HG03460 (cell line): ENCODE measurements at regions not wholly inside any gene's neighbourhood (a gene's known extent, or its start where the extent isn't known, plus 50 kb on each side); places are given as distances from the start of the nearest gene placed in this dataset.
"Not testable (repeated sequence)": the region's sequence is repeated elsewhere in the genome, so short reads cannot be mapped to it uniquely, and the experiment has no call there.

Experiments
- ATAC-seq: cut with Tn5 transposase; IDR thresholded peaks from one replicate; pipeline ENCODE4 v1.9.1; 2021; ENCODE audit not compliant: unreplicated experiment

DNA sequence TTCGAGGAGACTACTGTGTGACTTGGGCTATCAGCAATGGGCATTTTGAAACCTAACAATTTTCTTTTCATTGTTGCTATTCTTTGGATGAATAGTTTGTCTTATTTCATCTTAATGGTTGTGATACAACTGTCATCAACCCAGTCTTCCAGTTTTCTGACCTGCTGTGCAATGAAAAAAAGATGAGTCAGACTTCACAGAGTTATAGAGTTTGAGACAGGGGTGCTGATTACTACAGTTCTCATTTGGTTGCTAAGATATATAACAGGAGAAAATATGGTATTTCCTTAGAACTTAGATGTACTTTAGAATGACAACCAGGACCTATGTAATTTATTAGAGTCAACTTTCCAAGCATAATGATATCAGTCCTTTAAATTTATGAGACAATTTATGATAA is 564.4 kb upstream of the NUDT12 start:
- ATAC-seq, result no peak

DNA sequence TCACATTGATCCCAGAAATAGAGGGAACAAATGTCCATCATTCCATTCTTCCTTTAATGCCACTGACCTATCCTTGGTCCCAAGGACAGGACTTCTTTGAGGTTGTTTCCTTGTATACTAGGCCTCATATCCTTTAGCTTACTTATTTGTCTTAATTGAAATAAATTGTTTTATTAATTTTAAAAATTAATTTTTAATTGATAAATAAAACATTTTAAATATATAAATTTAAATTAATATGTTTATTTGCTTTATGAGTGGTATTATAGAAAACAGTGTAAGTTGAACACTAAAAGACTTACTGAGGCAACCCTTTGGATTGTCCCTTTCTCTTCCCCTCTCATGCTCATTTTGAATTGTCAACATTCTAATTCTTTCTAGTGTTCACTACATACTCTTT is 556.9 kb upstream of the NUDT12 start:
- ATAC-seq, result no peak

DNA sequence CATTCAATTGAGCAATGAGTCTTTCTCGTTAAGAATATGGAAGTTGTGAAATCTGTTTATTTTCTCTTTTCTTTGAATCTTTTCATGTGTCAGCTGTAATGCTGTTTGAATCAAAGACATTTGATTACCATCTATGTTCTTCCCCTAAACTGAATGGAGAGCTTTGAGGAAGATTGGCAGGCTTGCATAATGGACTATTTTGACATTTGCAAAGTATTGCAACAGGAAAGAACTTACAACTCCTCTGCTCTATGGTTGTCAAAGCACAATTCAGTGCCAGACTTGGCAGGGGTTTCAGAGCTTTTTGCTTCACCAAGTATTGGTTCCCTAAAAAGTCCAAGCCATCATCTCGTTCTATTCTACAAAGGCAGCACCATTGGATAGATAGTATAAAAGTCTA is 549.0 kb upstream of the NUDT12 start:
- no peak for ATAC-seq

DNA sequence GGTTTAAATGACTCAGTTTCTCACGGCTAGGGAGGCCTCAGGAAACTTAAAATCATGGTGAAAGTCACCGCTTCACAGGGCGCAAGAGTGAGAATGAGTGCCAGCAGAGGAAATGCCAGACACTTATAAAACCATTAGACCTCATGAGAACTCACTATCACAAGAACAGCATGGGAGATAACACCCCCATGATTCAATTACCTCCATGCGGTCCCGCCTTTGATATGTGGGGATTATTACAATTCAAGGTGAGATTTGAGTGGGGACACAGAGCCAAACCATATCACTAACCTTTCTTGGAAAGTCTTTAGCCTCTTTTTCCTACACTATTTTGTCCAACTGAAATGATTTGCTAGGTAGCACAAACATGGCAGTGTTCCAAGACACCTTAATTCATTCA is 533.9 kb upstream of the NUDT12 start:
- no peak for ATAC-seq

DNA sequence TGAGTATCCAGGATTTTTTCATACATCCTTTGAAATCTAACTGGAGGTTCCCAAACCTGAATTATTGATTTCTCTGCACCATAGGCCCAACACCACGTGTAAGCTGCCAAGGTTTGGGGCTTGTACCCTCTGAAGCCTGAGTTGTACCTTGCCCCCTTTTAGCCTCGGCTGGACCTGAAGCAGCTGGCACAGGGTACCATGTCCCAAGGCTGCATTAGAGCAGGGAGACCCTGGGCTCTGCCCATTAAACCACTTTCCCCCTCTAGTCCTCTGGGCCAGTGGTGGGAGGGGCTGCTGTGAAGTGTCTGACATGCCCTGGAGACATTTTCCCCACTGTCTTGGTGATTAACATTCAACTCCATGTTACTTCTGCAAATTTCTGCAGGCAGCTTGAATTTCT is 532.9 kb upstream of the NUDT12 start:
- no peak for ATAC-seq

DNA sequence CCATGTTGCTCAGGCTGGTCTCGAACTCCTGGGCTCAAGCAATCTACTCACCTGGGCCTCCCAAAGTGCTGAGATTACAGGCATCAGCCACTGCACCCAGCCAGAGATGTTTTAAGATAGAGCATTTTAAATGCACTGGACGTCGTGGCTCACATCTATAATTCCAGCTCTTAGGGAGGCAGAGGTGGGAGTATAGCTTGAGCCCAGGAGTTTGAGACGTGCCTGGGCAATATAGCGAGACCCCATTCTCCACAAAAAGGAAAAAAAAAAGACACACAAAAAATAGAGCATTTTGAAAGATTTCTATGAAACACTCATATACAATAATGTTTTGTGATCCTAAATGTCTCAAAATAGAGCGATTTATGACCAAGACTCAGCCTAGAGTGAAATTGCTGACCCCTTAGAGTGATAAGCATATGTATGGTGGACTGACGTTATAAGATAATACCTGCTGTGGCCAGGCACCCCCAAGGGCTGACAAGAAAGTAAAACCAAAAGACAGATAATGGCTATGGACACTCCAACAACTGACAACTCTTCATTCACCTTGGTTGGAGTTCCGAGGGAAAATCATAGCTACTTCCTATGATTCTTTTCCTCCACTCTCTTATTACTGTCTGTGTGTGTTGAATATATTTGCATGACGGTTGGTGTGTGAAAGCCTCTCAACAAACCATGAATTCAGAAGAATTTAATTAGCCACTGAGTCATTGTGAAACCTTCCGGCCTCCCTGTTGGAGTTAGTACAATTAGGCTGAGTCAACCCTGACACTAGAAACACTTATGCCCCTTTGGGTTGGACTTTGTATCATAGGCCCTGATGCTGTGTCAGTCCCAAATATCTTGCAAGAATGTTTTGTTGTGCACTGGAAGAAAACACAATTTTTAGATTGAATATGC is 526.5 kb upstream of the NUDT12 start:
- ATAC-seq, result no peak

DNA sequence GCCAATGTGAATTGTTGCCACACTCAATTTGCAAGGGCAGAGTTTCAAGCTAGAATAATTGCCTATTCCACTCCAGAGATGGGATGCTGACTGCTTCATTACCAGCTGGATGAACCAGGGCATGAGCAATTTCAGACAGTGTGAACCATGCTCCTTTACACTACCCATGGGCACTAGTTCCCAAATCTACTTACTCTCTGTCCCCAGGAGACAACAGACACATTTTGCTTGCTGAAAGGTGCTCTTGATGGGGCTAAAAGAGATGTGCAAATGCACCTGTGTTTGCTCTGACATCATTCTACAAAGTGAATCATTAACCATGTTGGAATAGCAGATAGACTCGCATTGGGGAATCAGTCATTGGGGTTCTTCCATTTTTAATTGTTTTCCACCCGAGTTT is 522.3 kb upstream of the NUDT12 start:
- ATAC-seq, result no peak

DNA sequence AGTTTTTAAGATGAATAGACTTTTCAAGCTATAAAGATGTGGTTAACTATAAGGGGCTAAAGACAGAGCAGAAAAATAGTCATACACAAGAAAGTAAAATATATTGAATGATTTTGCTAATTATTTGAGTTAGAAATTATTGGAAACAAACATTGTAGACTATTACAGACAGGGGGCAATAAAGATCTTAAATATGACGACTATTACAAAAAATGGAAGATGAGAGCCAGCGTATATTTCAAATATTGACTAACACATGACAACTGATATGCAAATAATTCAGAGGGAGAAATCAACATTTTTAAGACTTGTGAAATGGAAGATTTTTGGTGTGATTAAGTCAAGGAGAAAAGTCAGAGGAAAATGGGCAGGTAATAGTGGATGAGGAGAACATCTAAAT is 520.2 kb upstream of the NUDT12 start:
- no peak for ATAC-seq

DNA sequence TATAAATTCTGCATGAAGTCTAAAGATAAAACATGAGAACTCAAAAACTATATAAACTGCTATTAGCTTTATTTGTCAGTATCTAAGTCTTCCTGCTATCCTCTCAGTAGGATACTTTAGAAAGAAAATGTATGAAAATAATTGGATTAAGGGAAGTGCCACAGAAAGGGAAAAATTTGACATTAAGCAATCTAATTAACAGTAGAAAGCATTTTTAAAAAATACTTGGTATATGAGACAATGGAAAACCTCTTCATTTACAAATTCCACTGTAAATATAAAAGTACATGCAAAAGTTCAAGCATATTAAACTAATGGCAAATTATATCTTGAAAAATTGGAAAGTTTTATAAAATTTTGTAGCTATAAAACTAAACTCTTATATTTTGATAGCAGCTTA is 518.6 kb upstream of the NUDT12 start:
- no peak for ATAC-seq

DNA sequence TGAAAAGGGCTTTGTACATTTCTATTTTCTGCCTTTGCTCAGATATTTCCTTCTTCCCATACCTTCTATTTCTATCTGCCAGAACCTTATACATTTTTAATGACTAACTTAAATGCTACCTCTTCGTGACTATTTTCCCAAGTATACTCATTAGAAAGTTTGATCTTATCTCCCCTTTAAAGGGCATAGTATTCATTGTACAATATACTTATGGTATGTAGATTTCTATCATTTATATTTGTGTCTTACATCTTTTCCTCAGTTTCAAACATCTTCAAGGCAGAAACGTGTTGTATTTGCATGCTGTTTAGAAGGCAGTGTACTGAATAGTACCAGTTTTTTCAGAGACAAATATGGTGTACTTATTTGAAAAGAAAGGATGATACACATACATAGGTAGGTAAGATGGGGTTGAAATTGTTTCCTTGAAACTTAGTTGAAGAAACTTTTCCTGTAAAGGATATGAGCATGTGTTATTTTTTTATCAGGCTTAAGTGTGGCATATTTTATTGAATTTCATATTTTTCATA is 518.1 kb upstream of the NUDT12 start:
- ATAC-seq, result no peak

DNA sequence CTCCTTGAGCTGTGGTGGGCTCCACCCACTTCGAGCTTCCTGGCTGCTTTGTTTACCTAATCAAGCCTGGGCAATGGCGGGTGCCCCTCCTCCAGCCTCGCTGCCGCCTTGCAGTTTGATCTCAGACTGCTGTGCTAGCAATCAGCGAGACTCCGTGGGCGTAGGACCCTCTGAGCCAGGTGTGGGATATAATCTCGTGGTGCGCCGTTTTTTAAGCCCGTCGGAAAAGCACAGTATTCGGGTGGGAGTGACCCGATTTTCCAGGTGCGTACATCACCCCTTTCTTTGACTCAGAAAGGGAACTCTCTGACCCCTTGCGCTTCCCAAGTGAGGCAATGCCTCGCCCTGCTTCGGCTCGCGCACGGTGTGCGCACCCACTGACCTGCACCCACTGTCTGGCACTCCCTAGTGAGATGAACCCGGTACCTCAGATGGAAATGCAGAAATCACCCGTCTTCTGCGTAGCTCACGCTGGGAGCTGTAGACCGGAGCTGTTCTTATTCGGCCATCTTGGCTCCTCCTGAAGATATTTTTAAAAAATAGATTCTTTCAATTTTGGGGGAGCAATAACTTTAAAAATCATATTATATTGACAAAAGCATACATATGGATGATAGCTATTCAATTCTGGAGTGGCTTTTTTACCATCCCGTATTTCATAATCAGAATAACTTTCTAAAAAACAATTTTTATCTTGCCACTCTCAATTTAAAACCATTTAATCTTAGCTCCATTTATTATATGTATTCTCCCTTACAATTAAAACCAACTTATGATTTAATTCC is 517.5 kb upstream of the NUDT12 start:
- not testable (repeated sequence) for ATAC-seq

DNA sequence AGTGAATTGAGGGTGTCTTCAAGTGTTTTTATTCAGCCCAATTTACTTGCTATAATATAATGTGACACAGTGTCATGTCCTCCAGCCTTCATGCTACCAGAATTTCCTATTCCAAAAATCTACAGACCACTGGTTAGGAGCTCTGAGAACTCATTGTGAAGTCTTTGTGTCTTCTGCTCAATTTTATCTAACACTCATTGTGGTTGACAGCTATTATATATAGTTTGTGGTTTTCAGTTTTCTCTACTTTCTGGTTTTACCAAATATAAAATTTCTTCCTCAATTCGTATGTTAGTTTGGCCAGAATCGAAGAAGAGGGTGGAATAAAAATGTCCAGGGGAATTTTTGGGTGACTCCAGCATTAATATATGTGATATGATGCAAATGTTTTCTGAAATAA is 509.3 kb upstream of the NUDT12 start:
- ATAC-seq, result no peak

DNA sequence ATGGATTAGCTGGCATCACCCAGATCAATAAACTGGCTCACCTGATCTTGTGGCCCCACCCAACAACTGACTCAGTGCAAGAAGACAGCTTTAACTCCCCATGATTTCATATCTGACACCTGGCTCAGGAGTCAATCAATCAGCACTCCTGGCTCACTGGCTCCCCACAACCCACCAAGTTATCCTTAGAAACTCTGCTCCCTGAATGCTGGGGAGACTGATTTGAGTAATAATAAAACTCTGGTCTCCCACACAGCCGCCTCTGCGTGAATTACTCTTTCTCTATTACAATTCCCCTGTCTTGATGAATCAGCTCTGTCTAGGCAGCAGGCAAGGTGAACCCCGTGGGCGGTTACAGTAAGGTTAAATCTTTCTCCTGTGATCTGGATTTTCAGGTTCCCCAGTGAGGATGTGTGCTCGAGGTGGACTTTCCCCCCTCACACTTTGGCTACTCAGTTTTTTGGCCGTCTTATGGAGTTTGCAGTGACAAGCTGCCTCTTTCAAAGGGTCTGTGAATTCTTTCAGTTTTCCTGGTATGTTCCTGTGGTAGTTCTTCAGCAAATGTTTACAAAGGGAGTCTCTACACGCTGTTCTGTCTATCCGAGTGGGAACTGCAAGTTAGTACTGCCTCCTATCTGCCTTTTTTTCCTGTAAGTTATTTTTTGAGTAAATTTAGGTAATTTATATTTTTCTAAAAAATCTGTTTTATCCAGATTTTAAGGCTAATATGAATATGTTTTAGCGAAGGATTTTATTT is 500.2 kb upstream of the NUDT12 start:
- ATAC-seq, result no peak

DNA sequence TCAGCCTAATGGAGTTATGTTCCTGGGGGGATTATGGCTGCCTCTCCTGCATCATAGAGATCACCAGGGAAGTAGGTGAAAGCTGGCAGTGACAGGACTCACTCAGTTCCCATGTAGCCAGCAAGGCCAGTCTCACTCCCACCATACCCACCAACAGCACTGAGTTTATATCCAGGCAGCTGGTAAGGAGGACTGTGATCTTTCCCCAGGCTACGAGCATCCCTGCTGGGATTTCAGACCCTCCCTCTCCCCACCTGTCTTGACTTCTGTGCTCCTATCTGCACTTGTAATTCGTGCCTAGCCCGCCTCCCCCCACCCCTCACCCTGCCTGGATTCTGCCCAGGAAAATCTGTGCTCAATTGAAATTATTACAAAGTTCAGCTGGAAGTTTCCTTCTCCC is 499.1 kb upstream of the NUDT12 start:
- no peak for ATAC-seq

DNA sequence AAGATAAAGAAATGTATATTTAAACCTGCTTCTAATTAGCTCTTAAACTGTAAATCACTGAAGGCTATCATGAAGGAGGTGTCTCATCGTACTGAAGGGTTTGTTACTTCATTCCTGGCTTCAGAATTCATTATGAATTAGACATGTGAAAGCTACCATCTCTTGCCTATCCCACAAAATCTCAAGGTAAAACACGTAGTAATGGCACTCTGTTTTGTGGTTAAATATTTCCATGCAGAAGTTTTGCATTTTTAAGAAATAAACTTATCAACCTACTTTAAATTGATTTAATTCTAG is 490.7 kb upstream of the NUDT12 start:
- no peak for ATAC-seq

DNA sequence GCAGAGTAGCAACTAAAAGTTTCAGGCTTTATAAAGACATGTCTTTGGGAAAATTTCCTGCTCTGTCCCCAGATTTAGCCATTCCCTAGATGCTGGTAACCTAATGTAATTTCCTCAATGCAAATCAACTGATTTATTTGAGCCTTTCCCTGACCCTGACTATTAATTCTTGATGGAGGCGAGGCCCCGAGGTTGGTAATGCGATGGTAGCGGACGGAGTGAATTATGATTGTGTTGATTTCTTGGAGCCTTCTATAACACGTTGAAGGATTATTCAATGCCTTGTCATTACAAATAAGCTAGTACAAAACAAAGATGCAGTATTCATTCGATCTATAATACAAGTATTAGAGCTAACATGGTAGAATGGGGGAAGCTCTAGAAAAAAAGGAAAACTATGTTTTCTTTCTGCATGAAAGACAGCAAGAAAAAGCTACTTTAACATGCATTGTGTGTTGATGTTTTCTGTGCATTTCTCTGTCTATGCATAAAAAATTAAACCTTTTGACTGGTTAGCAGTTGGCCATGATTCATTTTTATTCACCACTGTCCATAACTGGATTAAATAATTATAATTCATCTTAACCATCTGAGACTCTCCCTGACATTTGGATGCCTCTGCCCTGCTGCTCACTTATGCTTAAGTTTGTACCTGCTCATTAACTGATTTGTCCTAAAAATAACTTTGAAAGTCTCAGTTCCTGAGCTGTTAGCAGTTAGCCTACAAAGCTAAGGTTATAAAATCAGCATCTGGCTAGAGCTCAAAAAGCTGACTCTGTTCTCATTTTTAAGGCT is 490.2 kb upstream of the NUDT12 start:
- no peak for ATAC-seq

DNA sequence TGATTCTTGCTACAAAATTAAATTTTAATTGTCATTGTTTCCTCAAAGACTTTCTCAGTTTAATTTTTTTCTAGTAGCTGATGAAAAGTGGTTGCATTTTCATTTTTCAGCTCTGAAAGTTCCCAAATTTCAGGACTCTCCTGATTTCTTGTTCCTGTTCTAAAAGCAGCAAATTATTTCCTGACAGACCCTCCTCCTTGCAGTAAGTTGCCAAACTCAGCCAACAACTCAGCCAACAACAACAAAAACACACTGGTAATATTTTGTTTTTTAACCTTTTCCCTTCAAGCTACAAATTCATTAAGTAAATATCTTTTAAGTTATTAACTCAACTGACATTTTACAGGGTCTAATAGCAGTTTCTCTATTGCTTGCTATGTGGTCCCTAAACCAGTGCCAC is 487.8 kb upstream of the NUDT12 start:
- no peak for ATAC-seq

DNA sequence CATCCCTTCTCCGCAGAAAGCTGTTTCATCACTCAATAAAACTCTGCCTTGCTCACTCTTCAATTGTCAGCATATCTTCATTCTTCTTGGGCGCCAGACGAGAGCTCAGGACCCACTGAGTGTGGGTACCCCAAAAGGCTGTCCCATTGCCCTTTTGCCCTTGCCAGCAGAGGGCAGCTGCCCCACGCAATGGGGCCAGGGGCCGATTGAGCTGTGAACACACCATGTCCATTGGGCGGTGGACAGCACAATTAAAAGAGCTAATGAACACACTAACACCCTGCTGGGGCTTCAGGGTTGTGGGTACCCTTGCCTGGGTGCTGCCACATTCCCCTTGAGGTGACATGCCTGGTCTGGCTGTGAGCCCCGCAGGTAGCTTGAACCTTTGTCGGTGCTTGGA is 487.2 kb upstream of the NUDT12 start:
- no peak for ATAC-seq

DNA sequence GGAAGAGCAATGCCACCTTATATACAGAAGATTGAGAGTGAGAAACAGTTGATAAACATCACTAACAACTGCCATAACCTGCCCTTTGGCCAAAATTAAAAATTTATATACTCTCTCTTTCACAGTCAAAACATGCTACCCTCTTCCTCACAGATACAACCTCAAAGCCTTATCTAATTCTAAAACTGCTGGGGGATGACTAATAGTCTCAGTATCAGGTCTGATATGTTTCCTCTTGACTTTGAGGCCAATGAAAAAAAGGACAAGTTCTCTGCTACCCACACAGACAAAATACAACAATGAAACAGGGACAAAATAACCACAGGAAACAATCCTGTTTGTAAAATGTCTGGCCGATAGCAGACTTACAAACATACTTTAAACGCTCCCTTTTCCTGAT is 485.6 kb upstream of the NUDT12 start:
- ATAC-seq, result no peak

DNA sequence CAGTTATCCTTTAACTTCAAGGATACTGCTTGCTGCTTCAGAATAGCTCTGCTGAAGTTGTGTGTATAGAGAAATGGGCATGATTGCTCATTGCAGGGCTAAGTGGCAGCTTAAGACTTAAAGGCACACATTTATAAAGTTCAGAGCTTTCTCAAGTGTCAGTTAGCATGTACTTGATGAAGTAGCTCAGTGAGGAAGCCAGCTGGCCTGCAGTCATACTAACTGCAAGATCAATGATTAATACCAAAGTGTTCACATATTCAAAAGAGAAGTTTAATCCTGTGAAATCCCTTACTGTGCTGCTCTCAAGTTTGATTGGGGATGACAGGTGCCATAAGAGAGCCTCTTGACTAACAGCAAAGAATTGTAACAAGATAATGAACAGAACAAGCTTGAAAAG is 483.4 kb upstream of the NUDT12 start:
- ATAC-seq, result no peak

DNA sequence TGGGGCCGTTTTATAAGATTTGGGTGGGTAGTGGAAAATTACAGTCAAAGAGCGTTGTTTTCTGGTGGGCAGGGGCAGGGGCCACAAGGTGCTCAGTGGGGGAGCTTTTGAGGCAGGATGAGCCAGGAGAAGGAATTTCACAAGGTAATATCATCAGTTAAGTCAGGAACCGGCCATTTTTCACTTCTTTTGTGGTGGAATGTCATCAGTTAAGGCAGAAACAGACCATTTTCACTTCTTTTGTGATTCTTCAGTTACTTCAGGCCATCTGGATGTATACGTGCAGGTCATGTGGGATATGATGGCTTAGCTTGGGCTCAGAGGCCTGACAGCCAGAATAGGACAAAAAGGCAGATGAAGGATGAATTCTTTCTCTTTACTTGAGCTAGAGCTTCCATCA is 477.3 kb upstream of the NUDT12 start:
- not testable (repeated sequence) for ATAC-seq
